ENCODE measurements at regions not wholly inside any gene's neighbourhood (a gene's known extent, or its start where the extent isn't known, plus 50 kb on each side); places are given as distances from the start of the nearest gene placed in this dataset.
"Not testable (repeated sequence)": the region's sequence is repeated elsewhere in the genome, so short reads cannot be mapped to it uniquely, and the experiment has no call there.

GRCh38 chr3:87486635-87487034 is 210.3 kb upstream of the POU1F1 start:
- not testable (repeated sequence) for TF ChIP-seq RERE (CRISPR knock-in tag; IDR thresholded peaks at IDR 0.05; ENCODE audit: low read depth); REXO4 (CRISPR knock-in tag; IDR thresholded peaks at IDR 0.05; ENCODE audit: borderline replicate concordance); ZFP36 (IDR thresholded peaks at IDR 0.05; ENCODE audit: borderline replicate concordance, low read depth, low read length, partially characterized antibody); NFATC3 (CRISPR knock-in tag; IDR thresholded peaks at IDR 0.05); ZNF556 (CRISPR knock-in tag; IDR thresholded peaks at IDR 0.05; ENCODE audit: borderline replicate concordance); FOXM1 (CRISPR knock-in tag; IDR thresholded peaks at IDR 0.05); RFX3 (CRISPR knock-in tag; IDR thresholded peaks at IDR 0.05); CTCF (CRISPR knock-in tag; IDR thresholded peaks at IDR 0.05)

All from HepG2 (cell line).